Eye (tissue), 1 donor: ENCODE measurements at regions not wholly inside any gene's neighbourhood (a gene's known extent, or its start where the extent isn't known, plus 50 kb on each side); places are given as distances from the start of the nearest gene placed in this dataset.
"Not testable (repeated sequence)": the region's sequence is repeated elsewhere in the genome, so short reads cannot be mapped to it uniquely, and the experiment has no call there.

Source experiments
- DNase-seq: peaks from one replicate; pipeline ENCODE4 v3.0.0-alpha.2; 2015

DNA sequence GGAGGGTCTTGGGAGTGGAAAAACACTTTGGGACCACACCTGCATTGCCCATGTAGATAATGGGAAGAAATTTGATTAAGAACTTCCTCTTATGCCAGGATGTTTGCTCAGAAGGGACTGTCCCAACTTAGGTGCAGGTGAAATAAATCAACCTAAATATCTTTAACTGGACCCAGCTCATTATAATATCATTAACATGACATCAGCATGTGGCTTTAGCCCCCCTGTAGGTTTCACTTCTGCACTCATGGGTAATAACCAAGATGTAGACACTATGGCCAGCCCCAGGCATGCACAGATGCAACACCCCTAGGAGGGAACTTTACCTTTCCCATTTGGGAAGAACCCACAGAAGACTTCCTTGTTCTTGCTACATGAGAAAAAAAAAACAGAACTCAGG, 227.4 kb upstream of the ZNF804A start:
- DNase-seq: no peak

DNA sequence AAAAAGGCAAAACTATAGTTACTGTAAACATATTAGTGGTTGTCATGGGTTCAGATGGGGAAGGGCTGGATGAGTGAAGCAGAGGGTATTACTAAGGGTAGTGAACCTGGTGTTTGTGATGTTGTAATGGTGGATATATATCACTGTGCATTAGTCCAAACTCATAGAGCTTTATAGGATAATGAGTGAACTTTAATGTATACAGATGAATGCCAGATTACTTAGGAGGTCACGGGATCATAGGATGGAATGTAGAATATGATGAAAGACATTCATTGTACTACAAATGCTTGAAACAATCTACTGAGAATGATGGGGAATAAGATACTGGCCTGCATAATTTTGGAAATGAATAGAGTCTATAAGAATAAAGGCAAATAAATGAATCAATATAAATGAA, 226.7 kb upstream of the ZNF804A start:
- no peak for DNase-seq

DNA sequence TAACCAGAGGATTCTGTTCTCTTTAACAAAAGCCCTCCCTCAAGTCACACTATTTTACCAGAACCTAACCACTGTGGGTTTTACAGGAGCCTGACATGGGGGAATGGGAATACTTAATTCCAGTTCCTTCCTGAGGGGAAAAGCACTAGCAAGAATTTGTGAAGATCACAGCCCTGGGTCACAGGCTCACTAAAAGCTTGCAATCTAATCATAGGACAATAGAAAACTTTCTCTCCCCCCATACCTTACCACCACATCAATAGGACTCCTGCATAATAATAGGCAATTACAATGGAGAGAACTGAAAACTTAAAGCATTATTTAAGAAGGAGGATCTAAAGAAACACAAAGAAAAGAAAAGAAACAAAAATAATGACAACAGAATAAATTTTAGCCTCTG, 225.8 kb upstream of the ZNF804A start:
- no peak for DNase-seq

DNA sequence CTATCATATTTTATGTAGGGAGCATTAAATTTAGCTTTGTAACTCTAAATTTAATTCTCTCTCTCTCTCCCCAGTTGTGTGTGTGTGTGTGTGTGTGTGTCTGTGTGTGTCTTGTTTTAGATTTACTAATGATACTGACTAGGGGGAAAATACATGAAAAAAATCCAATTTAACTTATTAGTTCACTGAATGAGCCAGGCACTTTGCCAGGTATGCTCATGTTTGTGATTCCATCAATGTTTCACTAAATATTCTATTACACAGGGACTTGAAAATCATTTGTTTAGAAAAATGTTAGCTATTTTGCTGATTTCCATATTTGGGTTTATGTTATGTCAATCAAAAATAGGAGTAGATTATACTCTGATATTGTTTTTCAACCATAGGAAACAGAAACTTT, 203.7 kb upstream of the ZNF804A start:
- no peak for DNase-seq

DNA sequence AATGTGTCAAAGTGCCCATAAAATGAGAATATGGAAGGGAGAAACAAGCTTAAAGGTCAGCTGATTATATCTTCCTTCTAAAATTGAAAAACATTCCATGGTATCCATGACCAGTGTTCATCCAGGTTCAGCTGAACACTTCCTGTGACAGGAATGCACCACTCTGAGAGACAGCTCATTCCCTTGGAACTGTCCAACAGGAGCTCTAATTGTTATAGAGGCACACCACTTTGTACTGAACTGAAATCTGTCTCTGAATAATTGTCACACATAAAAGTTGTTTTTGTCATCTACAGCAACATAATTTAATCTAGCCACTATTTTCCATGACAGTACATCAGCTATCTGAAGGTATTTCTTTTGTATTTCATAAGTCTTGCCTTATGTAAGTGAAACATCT, 195.9 kb upstream of the ZNF804A start:
- no peak for DNase-seq

DNA sequence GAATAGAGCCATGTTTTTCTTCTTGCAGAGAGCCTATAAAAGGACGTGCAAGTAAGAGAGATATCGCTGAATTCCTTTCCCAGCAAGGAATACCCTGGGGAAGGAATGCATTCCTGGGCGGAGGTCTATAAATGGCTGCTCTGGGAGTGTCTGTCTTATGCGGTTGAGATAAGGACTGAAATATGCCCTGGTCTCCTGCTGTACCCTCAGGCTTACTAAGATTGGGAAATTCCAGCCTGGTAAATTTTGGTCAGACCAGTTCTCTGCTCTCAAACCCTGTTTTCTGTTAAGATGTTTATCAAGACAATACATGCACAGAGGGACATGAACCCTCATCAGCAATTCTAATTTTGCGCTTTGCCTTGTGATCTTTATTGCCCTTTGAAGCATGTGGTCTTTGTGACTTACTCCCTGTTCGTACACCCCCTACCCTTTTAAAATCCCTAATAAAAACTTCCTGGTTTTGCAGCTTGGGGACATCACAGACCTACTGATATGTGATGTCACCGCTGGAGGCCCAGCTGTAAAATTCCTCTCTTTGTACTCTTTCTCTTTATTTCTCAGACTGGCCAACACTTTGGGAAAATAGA, 191.2 kb upstream of the ZNF804A start:
- DNase-seq: not testable (repeated sequence)

DNA sequence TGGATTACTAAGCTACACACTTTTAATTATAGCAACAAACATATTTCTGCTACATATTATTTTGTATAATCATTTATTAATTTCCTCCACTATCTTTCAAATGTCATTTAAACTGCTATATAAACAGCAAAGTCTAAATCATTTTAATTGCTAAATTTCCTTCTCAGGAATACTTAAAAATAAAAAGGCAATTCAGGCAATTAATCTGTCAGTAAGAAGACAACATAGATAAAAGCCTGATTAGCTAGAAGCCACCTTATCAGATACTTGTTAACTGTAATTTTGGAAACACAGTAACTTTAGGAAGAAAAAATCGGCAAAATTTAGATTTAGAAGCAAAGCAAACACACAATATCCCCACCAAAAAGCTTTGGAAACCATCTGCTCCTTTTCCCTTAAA, 188.2 kb upstream of the ZNF804A start:
- no peak for DNase-seq

DNA sequence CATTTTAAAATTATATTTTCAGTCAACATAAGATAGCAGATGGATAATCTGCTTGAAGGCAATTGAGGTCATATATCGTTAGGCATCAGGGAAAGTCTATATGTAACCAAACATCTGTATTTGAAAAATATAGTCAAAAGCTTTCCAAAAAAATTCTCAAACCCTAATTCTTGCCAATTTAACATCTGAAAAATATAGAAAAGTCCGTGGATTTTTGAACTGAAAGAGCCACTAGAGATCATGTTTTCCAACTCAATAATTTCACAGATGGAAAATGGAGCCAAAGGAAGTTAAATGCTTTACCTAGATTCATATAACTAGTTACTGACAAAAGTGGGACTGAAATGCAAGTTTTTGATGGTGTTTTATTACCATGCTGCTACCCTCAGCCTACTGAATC, 185.1 kb upstream of the ZNF804A start:
- no peak for DNase-seq

DNA sequence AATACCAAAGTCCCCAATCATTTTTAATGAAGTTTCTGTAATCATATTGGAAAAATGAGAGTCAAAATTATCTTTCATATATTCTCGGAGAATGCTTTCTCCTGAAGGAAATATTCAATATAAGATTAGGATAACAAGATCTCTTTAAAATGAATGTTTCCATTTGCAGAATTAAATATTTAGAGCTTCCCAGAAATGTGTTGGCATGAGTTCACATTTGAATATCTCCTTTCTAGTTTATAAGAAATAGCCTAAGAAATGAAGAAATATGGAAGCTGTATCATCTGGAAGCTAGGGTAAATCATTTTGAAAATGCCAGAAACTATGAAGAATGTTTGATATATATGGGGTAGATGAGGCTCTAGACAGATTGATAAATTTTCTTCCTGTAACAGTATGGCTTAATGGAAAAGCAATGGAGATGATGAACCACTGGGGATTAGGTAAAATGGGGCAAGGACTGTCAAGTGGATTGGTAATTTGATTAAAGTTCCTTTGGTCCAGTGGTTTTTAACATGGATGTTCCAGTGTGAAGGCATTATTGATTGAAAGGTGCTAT, 184.6 kb upstream of the ZNF804A start:
- DNase-seq: peak; percentile 50

DNA sequence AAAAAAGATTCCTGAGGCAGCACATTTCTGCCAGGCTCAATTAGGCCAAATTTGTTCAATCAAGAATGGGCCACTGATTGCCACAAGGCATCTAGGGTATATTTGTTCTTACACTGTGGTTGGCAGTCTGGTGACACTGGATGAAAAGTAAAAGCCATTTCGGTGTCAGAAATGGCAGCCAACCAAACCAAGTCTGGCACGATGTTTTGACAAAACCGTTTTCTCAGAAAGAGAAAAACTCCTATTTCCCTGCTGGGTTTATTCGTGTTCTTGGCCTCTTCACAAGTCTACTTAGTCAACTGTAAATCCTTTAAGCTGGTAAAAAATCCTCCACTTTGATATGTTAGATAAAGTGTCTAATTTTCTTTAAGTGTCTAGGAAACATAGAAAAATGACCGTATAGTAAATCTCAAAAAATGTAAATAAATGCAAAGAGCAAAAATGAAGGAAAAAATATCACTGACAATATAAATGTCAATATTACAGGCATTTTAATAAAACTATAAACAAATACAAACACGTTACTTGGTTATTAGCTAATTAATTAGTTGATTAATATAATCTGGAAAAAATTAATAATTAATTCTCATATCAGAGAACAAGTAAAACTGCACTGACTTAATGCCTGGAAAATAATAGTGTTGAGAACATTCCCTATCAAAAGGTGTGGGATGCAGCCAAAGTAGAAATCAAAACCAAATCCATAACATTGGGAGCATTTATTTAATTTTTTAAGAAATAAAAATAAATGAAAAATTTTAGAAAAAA, 182.0 kb upstream of the ZNF804A start:
- DNase-seq: peak; percentile 4

DNA sequence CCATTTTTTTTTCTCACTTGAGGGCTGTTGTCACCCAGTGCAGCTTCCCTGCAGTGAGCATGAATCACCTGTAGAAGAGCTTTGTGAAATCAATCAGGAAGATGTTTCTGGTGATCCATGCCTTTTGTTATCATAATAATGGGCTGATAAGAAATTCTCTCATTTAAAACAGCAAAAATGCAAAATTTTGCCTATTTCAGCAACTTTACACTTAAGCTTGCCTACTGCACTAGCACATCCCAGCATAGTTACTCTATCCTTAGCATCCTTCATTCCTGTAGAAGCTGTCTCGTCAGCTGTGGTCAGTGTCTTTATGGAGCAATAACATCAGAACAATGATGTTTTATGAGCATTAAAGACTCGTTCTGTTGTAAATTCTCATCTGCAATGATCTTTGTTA, 178.6 kb upstream of the ZNF804A start:
- no peak for DNase-seq

DNA sequence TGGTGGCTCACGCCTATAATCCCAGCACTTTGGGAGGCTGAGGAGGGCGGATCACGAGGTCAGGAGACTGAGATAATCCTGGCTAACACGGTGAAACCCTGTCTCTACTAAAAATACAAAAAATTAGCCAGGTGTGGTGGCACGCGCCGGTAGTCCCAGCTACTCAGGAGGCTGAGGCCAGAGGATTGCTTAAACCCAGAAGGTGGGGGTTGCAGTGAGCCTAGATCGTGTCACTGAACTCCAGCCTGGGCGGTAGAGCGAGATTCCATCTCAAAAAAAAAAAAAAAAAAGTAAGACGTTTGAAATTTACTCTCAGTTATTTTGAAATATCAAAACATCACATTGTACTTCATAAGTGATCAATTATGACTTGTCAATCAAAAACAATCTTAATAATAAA, 176.9 kb upstream of the ZNF804A start:
- DNase-seq: not testable (repeated sequence)

DNA sequence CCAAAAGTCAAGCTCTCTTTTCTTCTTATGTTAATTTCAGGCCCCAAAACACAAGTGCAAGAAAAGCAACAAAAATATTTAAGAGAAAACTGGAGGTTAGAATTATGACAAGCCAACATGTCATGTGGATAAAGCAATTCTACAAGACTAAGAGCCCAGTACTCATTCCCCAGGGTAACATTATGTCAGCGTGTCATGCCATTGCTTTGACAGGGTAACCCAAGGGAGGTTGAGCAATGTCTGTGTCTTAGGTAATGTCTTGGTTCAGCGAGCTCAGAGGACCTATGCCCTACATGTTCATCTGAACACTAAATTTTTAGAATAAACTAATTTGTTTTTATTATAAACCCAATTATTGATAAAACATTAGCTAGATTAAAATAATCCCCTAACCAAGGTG, 173.2 kb upstream of the ZNF804A start:
- DNase-seq: peak; percentile 81

DNA sequence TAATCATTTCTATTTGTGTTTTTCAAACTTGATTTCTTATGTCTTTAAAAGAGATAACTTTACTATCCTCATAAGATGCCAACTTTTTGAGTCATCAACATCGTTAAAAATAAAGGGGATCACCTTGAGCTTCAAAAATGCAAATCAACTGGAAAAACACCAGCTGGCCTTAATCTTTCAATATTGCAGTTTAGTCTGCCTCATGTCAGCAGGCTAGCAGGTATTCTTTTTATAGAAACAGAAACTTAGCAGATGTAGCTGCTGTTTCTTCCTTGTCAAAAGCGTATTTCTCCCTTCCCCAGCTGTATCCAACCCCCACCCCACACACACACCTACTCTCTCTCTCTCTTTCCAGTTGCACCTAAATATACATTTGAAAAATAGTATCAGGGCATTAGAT, 154.1 kb upstream of the ZNF804A start:
- DNase-seq: no peak

DNA sequence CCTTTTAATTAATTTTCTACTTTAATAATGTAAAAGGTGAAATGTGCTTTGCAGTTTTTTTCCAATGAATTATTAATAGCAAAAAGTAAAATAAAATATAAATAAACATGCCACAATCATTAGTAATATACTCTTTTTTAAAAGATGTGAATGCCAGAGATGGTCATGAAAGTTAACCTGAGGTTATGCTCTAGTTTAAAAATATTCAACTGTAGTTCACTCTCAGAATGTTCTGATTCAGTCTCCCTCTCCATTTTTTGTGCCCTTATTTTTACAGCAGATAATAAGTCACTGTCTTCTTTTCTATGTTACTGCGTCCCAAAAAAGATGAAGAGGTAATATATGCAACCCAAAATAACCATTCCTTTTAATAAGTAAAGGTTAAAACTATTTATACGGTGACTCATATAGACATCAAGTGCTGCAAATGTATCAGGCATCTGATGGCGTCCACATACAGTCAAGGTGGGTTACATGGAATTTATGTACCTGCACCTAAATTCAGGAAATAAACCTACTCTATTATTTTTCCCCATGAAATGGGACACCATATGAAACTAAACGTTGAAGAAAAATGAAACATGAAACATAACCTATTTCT, 153.6 kb upstream of the ZNF804A start:
- DNase-seq: no peak

DNA sequence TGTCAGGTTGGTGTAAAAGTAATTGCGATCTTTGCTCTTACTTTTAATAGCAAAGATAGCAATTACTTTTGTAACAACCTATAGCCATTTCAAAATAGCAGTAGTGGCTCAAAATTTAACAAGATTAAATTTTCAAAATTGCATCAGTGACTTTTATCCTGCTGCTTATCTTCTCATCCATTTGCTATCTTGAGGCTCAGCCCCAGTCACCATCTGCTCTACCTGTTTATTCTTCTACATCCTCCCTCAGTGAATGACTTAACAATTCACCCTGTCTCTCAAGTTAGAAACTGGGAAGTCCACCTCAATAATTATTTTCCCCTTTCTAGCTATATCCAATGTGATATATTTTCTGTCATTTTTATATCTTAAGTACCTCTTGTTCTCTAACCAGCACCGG, 148.6 kb upstream of the ZNF804A start:
- DNase-seq: no peak

DNA sequence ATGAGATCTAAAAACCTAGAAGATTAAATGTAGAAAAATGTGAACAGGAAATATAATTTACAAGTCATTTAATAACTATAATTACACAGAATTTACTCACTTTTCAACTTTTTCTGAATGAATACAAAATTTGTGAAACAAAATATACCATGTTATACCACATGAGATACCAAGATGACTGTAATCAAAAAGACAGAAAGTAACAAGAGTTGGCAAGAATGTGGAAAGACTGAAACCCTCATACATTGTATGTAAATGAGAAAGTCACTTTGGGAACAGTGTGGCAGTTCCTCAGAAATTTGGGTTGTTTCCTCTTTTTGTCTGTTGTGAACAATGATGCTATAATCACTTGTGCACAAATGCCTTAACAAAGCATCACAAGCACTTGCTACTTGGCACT, 145.4 kb upstream of the ZNF804A start:
- no peak for DNase-seq

DNA sequence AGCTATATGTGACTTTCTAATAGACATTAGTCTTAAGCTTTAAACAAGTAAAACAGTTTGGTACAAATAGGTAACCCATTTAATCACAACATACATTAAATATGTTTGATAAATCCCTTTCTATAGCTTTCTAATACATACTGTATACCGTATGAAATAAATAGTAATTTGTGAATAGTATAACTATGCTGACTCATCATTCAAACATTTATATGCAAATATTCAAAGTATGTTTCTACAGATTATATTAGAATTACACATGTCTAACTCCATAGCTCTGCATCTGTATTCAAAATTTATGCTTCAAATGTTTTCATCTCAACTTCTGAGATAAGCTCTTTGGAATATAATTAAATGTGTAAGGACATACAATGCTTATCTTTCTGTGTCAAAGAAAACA, 142.7 kb upstream of the ZNF804A start:
- no peak for DNase-seq

DNA sequence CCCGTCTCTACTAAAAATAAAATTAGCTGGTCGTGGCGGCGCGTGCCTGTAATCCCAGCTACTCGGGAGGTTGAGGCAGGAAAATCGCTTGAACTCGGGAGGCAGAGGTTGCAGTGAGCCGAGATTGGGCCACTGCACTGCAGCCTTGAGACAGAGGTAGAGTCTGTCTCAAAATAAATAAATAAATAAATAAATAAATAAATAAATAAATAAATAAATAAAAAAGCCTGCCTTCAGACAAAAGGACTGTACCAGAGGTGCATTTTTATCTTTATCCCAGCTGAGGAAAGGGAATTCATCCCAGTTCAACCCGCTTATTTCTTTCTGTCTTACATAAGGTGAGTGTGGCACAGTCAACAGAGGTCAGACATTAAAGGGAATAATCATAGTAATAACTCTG, 141.6 kb upstream of the ZNF804A start:
- not testable (repeated sequence) for DNase-seq

DNA sequence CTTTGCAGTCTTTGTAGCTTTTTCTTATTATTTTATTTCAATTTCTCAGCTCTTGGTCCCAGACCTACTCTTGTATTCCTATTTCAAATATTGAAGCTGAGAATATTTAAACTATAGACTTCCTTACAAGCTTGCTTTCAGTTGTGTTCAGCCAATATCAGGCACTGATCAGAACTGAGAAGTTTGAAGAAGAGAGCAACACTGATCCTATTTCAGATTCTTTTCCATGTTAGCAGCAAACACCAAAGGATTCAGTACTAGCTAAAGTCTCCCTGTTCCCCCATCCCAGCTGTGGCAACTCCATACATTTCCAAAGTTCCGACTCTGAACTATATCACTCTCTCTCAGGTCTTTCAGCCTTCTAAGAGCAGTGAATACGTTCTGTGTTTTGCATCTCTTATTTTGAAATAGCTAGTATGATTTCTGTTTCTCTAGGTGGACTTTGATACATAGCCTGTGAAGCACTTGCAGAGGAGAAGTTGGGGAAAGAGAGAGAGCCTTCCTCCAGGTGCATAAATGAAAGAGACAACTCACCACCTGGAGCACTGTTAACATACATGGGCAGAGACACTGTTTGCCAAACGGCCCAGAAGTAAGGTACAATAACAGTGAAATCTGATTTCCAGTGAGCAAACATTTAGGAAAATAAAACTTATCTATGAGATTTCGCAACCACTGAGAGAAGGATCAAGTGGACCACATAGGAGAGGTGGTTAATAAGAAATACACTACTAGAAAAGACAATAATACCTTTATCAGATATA, 135.0 kb upstream of the ZNF804A start:
- no peak for DNase-seq

DNA sequence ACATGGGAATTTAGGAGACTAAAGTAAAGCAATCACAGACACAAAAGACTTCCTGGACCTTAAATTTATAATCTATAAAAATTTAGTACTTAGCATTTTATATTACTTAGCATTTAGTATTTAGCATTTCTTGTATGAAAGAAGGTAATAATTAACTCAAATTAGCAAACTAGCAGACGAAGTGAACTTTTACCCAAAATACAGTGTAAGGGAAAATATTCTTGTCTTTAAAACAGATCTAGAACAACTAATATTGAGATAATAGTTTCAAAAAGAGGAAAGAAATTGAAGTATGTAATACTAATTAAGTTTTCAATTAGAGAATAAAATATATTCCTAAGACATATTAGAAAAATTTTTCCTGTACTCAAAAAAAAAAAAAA, 134.5 kb upstream of the ZNF804A start:
- no peak for DNase-seq

DNA sequence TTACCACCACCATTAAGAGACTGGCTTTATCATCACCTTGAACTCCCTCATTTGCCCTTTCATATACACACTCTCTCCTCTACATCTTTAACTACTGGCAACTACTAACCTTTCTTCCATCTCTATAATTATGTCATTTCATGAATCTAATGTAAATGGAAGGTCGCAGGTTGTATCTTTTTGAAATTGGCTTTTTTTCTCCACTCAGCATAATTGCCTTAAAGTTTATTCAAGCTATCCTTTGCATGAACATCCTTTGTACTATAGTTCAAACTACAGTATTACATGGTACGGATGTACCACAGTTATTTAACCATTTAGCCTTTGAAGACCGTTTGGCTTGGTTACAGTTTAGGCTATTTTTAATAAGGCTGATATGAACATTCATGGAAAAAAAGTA, 129.5 kb upstream of the ZNF804A start:
- DNase-seq: no peak

DNA sequence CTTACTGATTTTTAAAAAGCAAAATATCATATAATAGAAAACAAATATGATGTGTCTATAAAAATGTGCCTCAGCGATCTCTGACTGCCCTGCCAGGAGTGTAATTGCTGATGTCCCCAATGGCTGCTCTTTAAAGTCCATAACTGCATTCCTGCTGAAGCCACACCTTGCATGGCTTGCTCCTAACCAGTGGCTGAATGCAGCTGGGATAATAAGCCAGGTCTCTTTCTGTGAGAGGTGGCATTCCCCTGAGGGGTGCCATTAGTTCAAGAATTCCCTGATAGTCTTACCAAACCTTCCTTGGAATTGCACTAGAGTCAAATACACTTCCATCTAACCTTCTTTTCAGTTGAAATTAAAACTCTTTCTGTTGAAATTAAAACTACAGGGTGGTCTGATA, 125.8 kb upstream of the ZNF804A start:
- DNase-seq: peak; percentile 44

DNA sequence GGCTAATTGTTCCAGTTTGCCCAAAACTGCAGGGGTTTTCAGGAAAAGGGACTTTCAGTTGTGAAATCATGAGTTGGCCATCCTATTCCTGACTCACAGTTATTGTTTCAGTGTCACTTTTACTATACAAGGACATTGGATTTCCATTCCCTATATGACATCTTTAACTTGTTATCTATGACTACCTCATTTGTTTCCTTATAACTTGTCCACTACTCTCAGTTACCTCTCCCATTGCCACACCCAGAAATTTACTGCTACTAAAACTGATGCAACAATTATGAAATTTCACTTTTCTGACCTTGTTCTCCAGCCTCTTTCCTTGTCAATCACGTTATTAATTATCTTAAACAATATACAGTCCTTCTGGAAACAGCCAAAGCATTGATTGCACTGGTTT, 116.5 kb upstream of the ZNF804A start:
- DNase-seq: no peak
